D721Med (cell line): ENCODE measurements at regions not wholly inside any gene's neighbourhood (a gene's known extent, or its start where the extent isn't known, plus 50 kb on each side); places are given as distances from the start of the nearest gene placed in this dataset.

ENCODE experiments used
- DNase-seq: peaks from one replicate; pipeline ENCODE4 v3.0.0; 2011; ENCODE audit warnings: low spot score; ENCODE audit not compliant: insufficient read length
- FAIRE-seq: peaks from 2 replicates; lab custom pipeline; 2011; peaks lifted over from hg19 to GRCh38; lab: Jason Lieb, UNC
- TF ChIP-seq, protein P1 (sequence below): IDR thresholded peaks from 2 replicates; pipeline ENCODE4 v1.5.1; 2012; ENCODE audit warnings: mild to moderate bottlenecking, control low read depth; ENCODE audit not compliant: insufficient read depth; ENCODE audit errors: missing control alignments

DNA sequence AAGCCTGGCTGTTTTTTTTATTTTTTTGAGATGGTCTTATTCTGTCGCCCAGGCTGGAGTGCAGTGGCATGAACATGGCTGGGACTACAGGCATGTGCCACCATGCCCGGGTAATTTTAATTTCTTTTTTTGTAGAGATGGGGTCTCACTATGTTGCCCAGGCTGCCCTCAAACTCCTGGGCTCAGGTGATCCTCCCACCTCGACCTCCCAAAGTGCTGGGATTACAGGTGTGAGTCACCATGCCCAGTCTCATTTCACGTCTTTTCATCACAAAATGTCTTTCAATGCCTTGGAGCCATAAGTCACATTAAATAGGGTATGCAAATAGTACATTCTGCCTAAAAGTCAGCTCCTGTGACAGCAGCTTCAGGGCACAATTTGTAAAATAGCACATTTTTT is 52.8 kb downstream of the SOX2 start:
- no peak for FAIRE-seq
- no peak for DNase-seq
- TF ChIP-seq, protein P1, sequence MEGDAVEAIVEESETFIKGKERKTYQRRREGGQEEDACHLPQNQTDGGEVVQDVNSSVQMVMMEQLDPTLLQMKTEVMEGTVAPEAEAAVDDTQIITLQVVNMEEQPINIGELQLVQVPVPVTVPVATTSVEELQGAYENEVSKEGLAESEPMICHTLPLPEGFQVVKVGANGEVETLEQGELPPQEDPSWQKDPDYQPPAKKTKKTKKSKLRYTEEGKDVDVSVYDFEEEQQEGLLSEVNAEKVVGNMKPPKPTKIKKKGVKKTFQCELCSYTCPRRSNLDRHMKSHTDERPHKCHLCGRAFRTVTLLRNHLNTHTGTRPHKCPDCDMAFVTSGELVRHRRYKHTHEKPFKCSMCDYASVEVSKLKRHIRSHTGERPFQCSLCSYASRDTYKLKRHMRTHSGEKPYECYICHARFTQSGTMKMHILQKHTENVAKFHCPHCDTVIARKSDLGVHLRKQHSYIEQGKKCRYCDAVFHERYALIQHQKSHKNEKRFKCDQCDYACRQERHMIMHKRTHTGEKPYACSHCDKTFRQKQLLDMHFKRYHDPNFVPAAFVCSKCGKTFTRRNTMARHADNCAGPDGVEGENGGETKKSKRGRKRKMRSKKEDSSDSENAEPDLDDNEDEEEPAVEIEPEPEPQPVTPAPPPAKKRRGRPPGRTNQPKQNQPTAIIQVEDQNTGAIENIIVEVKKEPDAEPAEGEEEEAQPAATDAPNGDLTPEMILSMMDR = no peak

DNA sequence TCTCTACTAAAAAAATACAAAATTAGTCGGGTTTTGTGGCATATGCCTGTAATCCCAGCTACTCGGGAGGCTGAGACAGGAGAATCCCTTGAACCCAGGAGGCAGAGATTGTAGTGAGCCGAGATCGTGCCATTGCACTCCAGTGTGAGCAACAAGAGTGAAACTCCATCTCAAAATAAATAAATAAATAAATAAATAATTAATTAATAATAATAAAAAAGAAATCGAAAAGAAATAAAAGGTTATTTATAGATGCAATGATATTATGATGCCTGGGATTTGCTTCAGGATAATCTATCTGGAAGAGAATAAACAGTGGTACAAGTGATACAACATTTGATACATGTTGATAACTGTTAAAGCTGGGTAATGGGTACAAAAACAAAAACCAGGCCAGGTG is 58.6 kb downstream of the SOX2 start:
- TF ChIP-seq, protein P1 = no peak
- DNase-seq = no peak
- no peak for FAIRE-seq

DNA sequence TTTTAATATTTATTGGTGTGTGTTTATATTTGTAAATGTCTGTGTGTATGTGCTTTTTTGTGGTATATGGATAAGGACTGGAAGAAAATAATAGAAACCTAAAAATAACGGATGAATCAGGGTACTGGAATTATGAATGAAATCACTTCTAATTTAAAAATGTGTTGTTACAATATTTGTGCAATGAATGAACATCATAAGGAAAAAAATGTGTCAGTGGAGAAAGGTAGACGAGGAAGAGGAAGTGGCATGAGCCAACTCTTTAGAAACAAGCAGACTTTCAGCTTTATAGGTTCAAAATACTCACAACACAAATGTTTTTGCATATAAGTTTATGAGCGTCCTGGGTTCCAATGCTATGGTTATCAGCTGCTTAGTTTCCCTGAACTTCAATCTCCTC is 59.4 kb downstream of the SOX2 start:
- DNase-seq (no peak), FAIRE-seq (no peak)
- TF ChIP-seq, protein P1 = no peak

DNA sequence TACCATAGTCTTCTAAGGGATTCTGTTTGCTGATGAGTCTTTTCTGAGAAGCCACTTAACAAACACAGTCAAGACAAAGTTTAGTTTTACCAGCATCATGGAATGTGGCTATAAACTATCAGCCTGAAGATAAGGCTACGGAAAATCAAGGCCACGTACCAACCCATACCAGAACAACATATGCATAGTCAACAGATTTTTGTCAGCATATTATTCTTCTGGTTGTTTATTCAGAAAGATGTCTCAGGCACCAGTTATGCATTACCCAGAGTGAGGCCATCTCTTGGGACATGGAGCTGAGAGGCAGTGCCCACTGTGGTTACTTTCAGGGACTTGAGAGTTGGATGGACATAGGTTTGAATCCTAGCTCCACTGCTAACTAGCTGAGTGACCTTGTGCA is 60.4 kb downstream of the SOX2 start:
- DNase-seq (no peak), FAIRE-seq (no peak)
- TF ChIP-seq, protein P1 = no peak

DNA sequence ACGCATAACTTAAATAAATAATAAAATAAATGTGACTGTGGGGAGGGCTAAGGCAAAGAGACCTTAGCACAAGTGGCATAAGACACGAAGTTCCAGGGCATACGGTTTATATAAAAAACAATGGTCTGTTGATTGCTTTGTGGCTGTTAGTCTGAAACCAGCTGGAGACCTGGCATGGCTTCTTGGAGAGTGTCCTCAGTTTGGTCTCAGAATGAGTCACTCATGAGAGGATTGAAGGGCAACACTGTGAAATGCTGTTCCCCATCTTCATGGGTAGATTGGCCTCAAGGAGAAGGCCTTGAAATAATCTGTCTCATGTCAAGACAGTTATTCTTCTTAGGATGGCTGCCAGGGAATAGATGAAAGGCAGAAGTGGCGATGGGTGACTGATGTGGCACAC is 62.2 kb downstream of the SOX2 start:
- no peak for DNase-seq
- TF ChIP-seq, protein P1 = no peak
- FAIRE-seq = no peak

DNA sequence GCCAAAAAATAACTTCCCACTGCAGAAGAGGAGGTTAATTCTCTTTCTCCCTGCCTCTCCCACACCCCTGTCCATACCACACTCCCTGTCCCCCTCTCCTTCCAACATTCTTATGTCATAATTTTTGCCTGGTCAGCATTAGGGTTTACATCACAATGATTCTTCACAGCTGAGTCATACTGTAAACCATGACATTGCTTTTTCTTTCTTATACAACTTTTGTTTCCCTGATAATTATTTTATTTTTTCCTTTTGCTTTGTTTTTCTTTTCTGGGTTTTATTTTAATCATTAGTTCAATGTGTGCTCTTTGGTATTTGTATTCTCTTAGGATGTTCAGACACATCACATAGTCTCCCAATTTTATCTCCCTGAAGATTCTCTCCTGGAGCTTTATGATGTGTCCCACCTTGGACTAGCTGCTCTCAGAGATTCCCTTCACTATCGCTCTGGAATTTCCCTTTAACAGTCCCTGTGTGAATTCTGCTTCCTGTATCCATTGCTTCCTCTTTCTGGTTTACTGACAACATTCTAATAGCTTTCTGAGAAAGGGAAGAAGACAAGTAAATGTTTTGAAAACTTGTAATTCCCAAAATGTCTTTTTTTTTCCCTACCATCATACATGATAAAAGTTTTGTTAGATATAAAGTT is 70.7 kb downstream of the SOX2 start:
- FAIRE-seq = no peak
- DNase-seq = no peak
- TF ChIP-seq, protein P1 = no peak

DNA sequence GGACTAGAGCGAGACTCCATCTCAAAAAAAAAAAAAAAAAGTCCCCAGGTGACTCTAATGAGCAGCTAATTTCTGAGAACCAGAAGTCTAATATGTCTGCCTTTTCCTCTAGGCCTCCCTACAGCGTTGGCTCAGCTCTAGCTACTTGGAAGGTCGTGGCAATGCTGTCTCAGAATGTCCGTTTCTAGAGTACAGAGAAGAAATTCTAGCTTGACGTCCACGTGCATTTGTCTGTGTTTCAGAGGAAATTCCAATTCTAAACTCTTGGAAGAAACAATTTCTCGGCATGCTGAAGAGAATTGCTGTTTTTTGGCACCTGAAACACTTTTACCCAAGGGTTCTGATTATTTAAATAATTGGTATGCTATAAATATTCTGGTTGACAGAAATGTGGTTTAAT is 78.8 kb downstream of the SOX2 start:
- DNase-seq (no peak), FAIRE-seq (no peak)
- TF ChIP-seq, protein P1 = no peak
